HepG2 (cell line): ENCODE measurements at regions not wholly inside any gene's neighbourhood (a gene's known extent, or its start where the extent isn't known, plus 50 kb on each side); places are given as distances from the start of the nearest gene placed in this dataset.

Experiments used
- ATAC-seq: fragments of 200-7000 bp; cut with Tn5 transposase; 3 replicates; pipeline ENCODE4 v1.9.1; 2020; ENCODE audit warnings: mild to moderate bottlenecking, moderate library complexity
- BruUV-seq: library from RNA; stranded (reverse); fragments of 400-500 nt; replicated peaks from 2 replicates; lab custom pipeline; 2021; lab: Mats Ljungman, UMichigan
- CTCF ChIA-PET: fragments of 300-600 bp; formaldehyde crosslinking; extraction: SDS; loops from one replicate; lab custom pipeline; 2021; ENCODE audit warnings: low total read pairs, inconsistent platforms, low intra/inter-chr PET ratio; lab: Yijun Ruan, JAX
- POLR2A ChIA-PET: fragments of 350-600 bp; sonication (Branson Sonifier 250); formaldehyde crosslinking; loops from one replicate; lab custom pipeline; 2020; ENCODE audit warnings: antibody characterized with exemption, inconsistent platforms; lab: Yijun Ruan, JAX
- DNase-seq: peaks from one replicate; pipeline ENCODE4 v3.0.0-alpha.2; 2015; ENCODE audit warnings: low spot score
- FAIRE-seq: peaks from 3 replicates; lab custom pipeline; 2011; peaks lifted over from hg19 to GRCh38; lab: Jason Lieb, UNC
- H2AFZ ChIP-seq: one replicate; pipeline ENCODE4 v1.6.1; 2011; ENCODE audit warnings: low read length, inconsistent platforms
- H3K27ac ChIP-seq: fragments of 300-600 bp; 3 replicates; pipeline ENCODE4 v1.8.0; 2011; ENCODE audit warnings: mixed run types, mild to moderate bottlenecking, mixed read lengths, low read length, inconsistent platforms; ENCODE audit not compliant: insufficient read depth; ENCODE audit errors: extremely low read length
- H3K27me3 ChIP-seq, 2 experiments: fragments of 200-600 bp in 1 of 2; 2 replicates in 1 of 2; 3 replicates in 1 of 2; pipeline versions ENCODE4 v1.6.0 to v1.8.0; 2011; ENCODE audit warnings: low read length in 2 of 2, mild to moderate bottlenecking in 2 of 2, moderate library complexity in 2 of 2, inconsistent platforms in 1 of 2; ENCODE audit not compliant: insufficient read depth in 2 of 2, control insufficient read depth in 1 of 2
- H3K36me3 ChIP-seq, 2 experiments: fragments of 200-600 bp in 1 of 2; replicated peaks in 1 of 2; 2 replicates in 1 of 2; 3 replicates in 1 of 2; pipeline versions ENCODE4 v1.5.1 to v1.8.0; 2011; ENCODE audit warnings: low read length in 2 of 2, inconsistent platforms in 1 of 2; ENCODE audit not compliant: insufficient read depth in 2 of 2, control insufficient read depth in 1 of 2
- H3K4me1 ChIP-seq: 2 replicates; pipeline ENCODE4 v1.5.1; 2012; ENCODE audit warnings: low read length, inconsistent platforms; ENCODE audit not compliant: insufficient read depth
- H3K4me2 ChIP-seq: 2 replicates; pipeline ENCODE4 v1.6.0; 2011; ENCODE audit warnings: low read depth, low read length, inconsistent platforms
- H3K4me3 ChIP-seq, 3 experiments: fragments of 200-600 bp in 1 of 3; sonication (generic), shearing (Covaris generic) in 1 of 3; replicated peaks in 1 of 3; 2 replicates each; pipeline ENCODE4 v1.5.1; 2011 to 2016; ENCODE audit warnings: low read length in 3 of 3, inconsistent platforms in 2 of 3, low read depth in 2 of 3, mild to moderate bottlenecking in 2 of 3, control low read depth in 1 of 3, mixed read lengths in 1 of 3; ENCODE audit not compliant: insufficient read depth in 1 of 3
- H3K79me2 ChIP-seq: one replicate; pipeline ENCODE4 v1.6.1; 2011; ENCODE audit warnings: low read length, inconsistent platforms; ENCODE audit not compliant: insufficient read depth
- H3K9ac ChIP-seq: 2 replicates; pipeline ENCODE4 v1.6.0; 2011; ENCODE audit warnings: mild to moderate bottlenecking, low read depth, low read length, inconsistent platforms; ENCODE audit not compliant: insufficient read depth
- H3K9me3 ChIP-seq: 2 replicates; pipeline ENCODE4 v1.5.1; 2012; ENCODE audit warnings: mild to moderate bottlenecking, low read length
- H4K20me1 ChIP-seq: 2 replicates; pipeline ENCODE4 v1.6.0; 2011; ENCODE audit warnings: inconsistent platforms, mild to moderate bottlenecking, low read length, moderate library complexity; ENCODE audit not compliant: insufficient read depth
- JARID2 ChIP-seq: sonication (generic); formaldehyde crosslinking; IDR thresholded peaks from 2 replicates; pipeline ENCODE4 v1.8.1; 2023; ENCODE audit warnings: missing genetic modification reagents, inconsistent platforms; ENCODE audit not compliant: insufficient replicate concordance
- KAT8 ChIP-seq: IDR thresholded peaks from 2 replicates; pipeline ENCODE4 v1.6.1; 2016; ENCODE audit warnings: missing genetic modification reagents, missing compliant biosample characterization
- MAF1 ChIP-seq: sonication (generic); formaldehyde crosslinking; IDR thresholded peaks from 2 replicates; pipeline ENCODE4 v1.5.0; 2020; ENCODE audit warnings: missing genetic modification reagents, borderline replicate concordance
- NCOR1 ChIP-seq: fragments of 200-600 bp; sonication (generic); IDR thresholded peaks from 2 replicates; pipeline ENCODE4 v1.7.0; 2017; ENCODE audit warnings: antibody characterized with exemption, low read length, borderline replicate concordance
- RAD51 ChIP-seq: fragments of 450-650 bp; IDR thresholded peaks from 2 replicates; pipeline ENCODE4 v1.6.1; 2016; ENCODE audit warnings: borderline replicate concordance
- RNF2 ChIP-seq: fragments of 450-650 bp; conservative IDR thresholded peaks from 2 replicates; pipeline ENCODE4 v1.6.1; 2016; ENCODE audit warnings: low read depth
- U2AF1 ChIP-seq: fragments of 200-400 bp; formaldehyde crosslinking; optimal IDR thresholded peaks from 2 replicates; pipeline ENCODE3; 2017; ENCODE audit warnings: mild to moderate bottlenecking, low read depth, low read length
- ZBTB42 ChIP-seq: sonication (generic); formaldehyde crosslinking; IDR thresholded peaks from 2 replicates; pipeline ENCODE4 v1.5.0; 2020; ENCODE audit warnings: mild to moderate bottlenecking, missing genetic modification reagents
- ZNF230 ChIP-seq: sonication (generic); formaldehyde crosslinking; IDR thresholded peaks from 2 replicates; pipeline ENCODE4 v1.4.0; 2020; ENCODE audit warnings: mild to moderate bottlenecking, missing genetic modification reagents
- WGBS: methylation state at CpG from one replicate; pipeline ENCODE4 v1.1.6; 2017; ENCODE audit warnings: low lambda C conversion rate; 5-methylcytosine and 5-hydroxymethylcytosine counted together
- in situ Hi-C: cut with HindIII; loops from 2 replicates; pipeline ENCODE4 v1.10.0; 2017; ENCODE audit warnings: low pct_unique_long_range_greater_than_20kb; ENCODE audit not compliant: extremely low pct_ligation_motif_present
- intact Hi-C: fragments of 100-400 bp; cut with micrococcal nuclease; formaldehyde crosslinking; loops from one replicate; pipeline ENCODE4 v1.10.0; 2022; ENCODE audit not compliant: unreplicated experiment
- TF ChIP-seq, protein P1 (sequence below): sonication (generic); formaldehyde crosslinking; conservative IDR thresholded peaks from 2 replicates; pipeline ENCODE4 v1.4.0; 2020; ENCODE audit warnings: missing genetic modification reagents
- TF ChIP-seq, protein P2 (sequence below): sonication (generic); formaldehyde crosslinking; IDR thresholded peaks from 2 replicates; pipeline ENCODE4 v1.4.0; 2020; ENCODE audit warnings: missing genetic modification reagents

DNA sequence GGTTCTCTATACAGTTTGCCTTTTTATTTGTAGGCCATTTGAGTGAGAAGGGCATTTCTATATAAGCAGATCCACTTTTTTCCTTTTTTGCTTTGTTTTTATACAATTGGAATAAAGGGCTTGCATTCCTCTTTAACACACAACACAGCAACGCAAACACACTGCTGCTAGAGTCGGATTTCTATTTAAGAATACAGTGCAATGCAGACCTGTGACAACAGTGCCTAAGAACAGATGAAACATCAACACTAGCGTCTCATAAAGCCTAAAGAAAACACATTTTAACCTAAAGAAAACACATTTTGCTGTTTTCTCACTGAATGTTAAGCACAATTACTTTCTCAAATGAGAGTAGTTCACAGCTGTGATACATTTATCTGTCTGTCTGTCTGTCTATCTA is 1141.1 kb downstream of the CDH11 start (continued):
- TF ChIP-seq, protein P1, sequence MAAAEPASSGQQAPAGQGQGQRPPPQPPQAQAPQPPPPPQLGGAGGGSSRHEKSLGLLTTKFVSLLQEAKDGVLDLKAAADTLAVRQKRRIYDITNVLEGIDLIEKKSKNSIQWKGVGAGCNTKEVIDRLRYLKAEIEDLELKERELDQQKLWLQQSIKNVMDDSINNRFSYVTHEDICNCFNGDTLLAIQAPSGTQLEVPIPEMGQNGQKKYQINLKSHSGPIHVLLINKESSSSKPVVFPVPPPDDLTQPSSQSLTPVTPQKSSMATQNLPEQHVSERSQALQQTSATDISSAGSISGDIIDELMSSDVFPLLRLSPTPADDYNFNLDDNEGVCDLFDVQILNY (CRISPR knock-in tag) = no peak
- TF ChIP-seq ZBTB42 = no peak
- TF ChIP-seq, all 625 proteins: peak for 0

DNA sequence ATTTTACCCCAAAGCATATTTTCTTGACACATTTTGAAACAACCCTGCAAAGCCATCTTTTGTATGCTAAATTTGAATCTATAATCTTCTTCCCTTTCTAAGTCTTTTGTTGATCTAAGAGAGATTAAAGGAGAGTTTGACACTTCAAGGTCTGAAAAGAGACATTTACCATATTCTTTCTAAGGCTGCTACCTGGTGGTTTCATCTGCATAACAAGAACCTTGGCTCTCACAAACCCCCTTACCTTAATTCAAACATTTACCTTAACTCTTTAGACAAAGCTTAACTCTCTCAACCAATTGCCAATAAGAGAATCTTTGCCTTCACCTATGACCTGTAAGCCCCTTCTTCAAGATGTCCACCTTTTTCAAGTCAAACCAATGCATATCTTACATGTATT is 1143.6 kb downstream of the CDH11 start:
- POLR2A ChIA-PET = no interaction called here
- Histone ChIP-seq H3K4me2 (no peak overlapping the region), H3K79me2 (no peaks in the 10 kb centered on the region), H3K27ac (no peak overlapping the region), H3K4me3 (no peak overlapping the region), H3K36me3 (no peaks in the 10 kb centered on the region), H3K9ac (no peak overlapping the region), H4K20me1 (no peaks in the 10 kb centered on the region), H3K27me3 (no peaks in the 10 kb centered on the region), H3K4me1 (no peaks in the 10 kb centered on the region; the same call in 1 of the 2 replicates), H2AFZ (no peak overlapping the region), H3K9me3 (peaks cover 19% of the 10 kb centered on the region)
- no TSS peak for BruUV-seq
- DNase-seq = no peak
- TF ChIP-seq NCOR1 = no peak
- TF ChIP-seq ZNF230 (CRISPR knock-in tag) = no peak
- TF ChIP-seq JARID2 (CRISPR knock-in tag) = no peak
- no peak for TF ChIP-seq KAT8
- CTCF ChIA-PET = no interaction called here
- intact Hi-C loops (no loop called here), in situ Hi-C loops (no loop called here)
- no peak for ATAC-seq
- no peak for FAIRE-seq

DNA sequence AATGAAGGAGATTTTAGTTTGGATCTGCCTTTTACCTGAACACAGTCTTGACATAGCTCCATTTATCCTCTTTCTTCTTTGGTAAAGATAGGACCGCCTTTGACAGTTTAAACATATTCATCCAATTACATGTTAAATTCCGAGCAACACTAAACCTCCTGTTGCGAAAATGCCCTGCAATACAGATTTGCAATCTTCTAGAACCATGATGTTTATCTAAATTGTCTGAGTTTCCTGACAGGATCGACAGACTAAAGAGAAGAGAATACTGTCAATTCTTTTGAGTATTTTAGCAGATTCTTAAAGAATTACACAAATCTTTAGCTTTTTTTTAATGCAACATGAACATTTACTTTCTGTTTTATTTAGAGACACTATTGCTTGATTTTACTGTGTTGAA is 1145.5 kb downstream of the CDH11 start:
- FAIRE-seq = no peak
- no peaks in the 10 kb centered on the region for H3K79me2 ChIP-seq
- no peaks in the 10 kb centered on the region for H3K27me3 ChIP-seq
- in situ Hi-C loops = no loop called here
- no peak overlapping the region for H3K27ac ChIP-seq
- no peaks in the 10 kb centered on the region for H3K36me3 ChIP-seq
- H3K9ac ChIP-seq = no peak overlapping the region
- H3K9me3 ChIP-seq = peaks cover 31% of the 10 kb centered on the region
- H3K4me1 ChIP-seq = no peaks in the 10 kb centered on the region
- no TSS peak for BruUV-seq
- no peak for ATAC-seq
- H2AFZ ChIP-seq = no peak overlapping the region
- no peak overlapping the region for H3K4me3 ChIP-seq
- POLR2A ChIA-PET = no interaction called here
- TF ChIP-seq MAF1 (no peak), RAD51 (no peak), U2AF1 (no peak), RNF2 (no peak)
- TF ChIP-seq, protein P2, sequence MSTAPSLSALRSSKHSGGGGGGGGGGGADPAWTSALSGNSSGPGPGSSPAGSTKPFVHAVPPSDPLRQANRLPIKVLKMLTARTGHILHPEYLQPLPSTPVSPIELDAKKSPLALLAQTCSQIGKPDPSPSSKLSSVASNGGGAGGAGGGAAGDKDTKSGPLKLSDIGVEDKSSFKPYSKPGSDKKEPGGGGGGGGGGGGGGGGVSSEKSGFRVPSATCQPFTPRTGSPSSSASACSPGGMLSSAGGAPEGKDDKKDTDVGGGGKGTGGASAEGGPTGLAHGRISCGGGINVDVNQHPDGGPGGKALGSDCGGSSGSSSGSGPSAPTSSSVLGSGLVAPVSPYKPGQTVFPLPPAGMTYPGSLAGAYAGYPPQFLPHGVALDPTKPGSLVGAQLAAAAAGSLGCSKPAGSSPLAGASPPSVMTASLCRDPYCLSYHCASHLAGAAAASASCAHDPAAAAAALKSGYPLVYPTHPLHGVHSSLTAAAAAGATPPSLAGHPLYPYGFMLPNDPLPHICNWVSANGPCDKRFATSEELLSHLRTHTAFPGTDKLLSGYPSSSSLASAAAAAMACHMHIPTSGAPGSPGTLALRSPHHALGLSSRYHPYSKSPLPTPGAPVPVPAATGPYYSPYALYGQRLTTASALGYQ (CRISPR knock-in tag) = no peak
- TF ChIP-seq, all 625 proteins: peak for 0
- no peak overlapping the region for H3K4me2 ChIP-seq
- CTCF ChIA-PET = no interaction called here
- DNase-seq = no peak
- intact Hi-C loops = no loop called here
- H4K20me1 ChIP-seq = no peaks in the 10 kb centered on the region
- 17% methylated on average over 4 of the region's 4 CpGs for WGBS
